Effector memory CD4-positive, alpha-beta T cell (primary cell): ENCODE measurements at regions not wholly inside any gene's neighbourhood (a gene's known extent, or its start where the extent isn't known, plus 50 kb on each side); places are given as distances from the start of the nearest gene placed in this dataset.

Source experiments
- DNase-seq, 3 donors: peaks; one replicate each; pipeline ENCODE4 v3.0.0-alpha.2; 2020
- H3K27ac ChIP-seq: 2 replicates; pipeline ENCODE4 v1.7.0; 2013; ENCODE audit warnings: mild to moderate bottlenecking, low read length, moderate library complexity; ENCODE audit not compliant: insufficient read depth, poor library complexity, severe bottlenecking
- H3K27me3 ChIP-seq: replicated peaks from 2 replicates; pipeline ENCODE4 v1.7.0; 2013; ENCODE audit warnings: mild to moderate bottlenecking, low read length; ENCODE audit not compliant: insufficient read depth, control insufficient read depth, poor library complexity, severe bottlenecking
- H3K36me3 ChIP-seq: 2 replicates; pipeline ENCODE4 v1.7.0; 2013; ENCODE audit warnings: mild to moderate bottlenecking, low read length, moderate library complexity; ENCODE audit not compliant: control insufficient read depth, insufficient read depth
- H3K4me1 ChIP-seq: 2 replicates; pipeline ENCODE4 v1.7.0; 2013; ENCODE audit warnings: low read length, mild to moderate bottlenecking; ENCODE audit not compliant: control insufficient read depth, insufficient read depth, poor library complexity, severe bottlenecking
- H3K4me3 ChIP-seq: 2 replicates; pipeline ENCODE4 v1.7.0; 2013; ENCODE audit warnings: low read length, low read depth, mild to moderate bottlenecking; ENCODE audit not compliant: insufficient read depth, poor library complexity, severe bottlenecking
- H3K9me3 ChIP-seq: 2 replicates; pipeline ENCODE4 v1.7.0; 2013; ENCODE audit warnings: mild to moderate bottlenecking, low read length, moderate library complexity; ENCODE audit not compliant: control insufficient read depth

DNA sequence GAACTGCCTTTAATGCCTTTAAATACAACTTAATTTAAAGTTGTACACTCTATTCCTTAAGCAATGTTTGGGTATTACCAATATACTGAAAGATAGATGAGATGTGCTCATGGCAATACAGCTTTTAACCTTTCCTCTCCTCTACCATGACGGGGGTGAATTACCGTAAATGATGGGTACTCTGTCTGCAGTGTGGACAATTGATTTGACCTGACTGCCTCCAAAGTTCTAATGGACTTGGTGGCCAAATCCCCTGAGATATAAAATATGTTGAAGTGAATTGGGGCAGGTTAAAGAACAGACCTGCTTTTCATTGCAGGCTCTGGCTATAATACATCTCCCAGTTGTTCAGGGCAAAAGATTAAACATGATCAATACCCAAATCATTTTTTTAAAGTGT is 367.4 kb upstream of the NR5A2 start:
- H3K27ac ChIP-seq = no peak overlapping the region
- no peak overlapping the region for H3K4me3 ChIP-seq
- DNase-seq = no peak
- H3K27me3 ChIP-seq = no peaks in the 10 kb centered on the region
- no peaks in the 10 kb centered on the region for H3K36me3 ChIP-seq
- no peaks in the 10 kb centered on the region for H3K9me3 ChIP-seq
- no peaks in the 10 kb centered on the region for H3K4me1 ChIP-seq

DNA sequence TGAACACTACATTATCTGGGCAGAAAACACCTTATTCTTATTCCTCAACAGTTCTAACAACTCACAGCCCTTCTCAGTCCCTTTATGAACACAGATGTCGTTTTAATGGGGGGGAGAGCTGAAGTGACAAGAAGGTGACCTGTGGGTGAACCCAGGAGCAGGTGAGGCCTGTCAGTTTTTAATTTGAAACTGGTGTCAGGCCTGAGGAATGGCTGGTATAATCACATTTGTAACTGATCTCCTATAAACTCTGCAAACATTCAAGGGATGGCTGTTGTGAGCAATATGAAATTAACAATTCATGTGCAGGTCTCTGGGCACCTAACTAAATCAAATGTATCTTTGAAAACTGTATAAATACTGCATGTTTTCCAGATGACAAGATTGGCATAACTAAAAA is 362.1 kb upstream of the NR5A2 start:
- no peak overlapping the region for H3K27ac ChIP-seq

DNA sequence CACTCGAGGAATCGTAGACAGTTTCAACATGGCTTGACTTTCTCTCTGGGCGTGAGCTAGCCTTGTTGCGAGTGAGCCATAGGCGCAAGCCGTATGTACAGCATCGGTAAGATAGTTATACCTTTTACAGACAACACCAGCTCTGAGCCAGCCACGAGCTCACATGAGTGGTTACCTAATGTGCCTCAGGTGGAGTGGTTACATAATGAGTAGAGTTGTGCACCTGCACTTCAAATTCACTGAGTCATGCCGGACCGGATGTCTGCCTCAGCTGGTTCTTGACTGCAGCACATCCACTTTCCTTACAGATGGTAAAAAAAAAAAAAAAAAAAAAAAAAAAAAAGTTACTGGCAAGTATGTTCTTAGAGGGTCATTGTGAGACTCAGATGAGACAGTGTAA is 360.4 kb upstream of the NR5A2 start:
- DNase-seq = no peak
- Histone ChIP-seq H3K4me3 (no peak overlapping the region), H3K27me3 (no peaks in the 10 kb centered on the region), H3K9me3 (no peaks in the 10 kb centered on the region), H3K4me1 (no peaks in the 10 kb centered on the region), H3K36me3 (no peaks in the 10 kb centered on the region), H3K27ac (no peak overlapping the region)

More for the DNA sequence above, 362.1 kb upstream of the NR5A2 start:
- no peaks in the 10 kb centered on the region for H3K9me3 ChIP-seq
- H3K27me3 ChIP-seq = no peaks in the 10 kb centered on the region
- H3K4me3 ChIP-seq = no peak overlapping the region
- no peaks in the 10 kb centered on the region for H3K36me3 ChIP-seq
- DNase-seq = no peak
- H3K4me1 ChIP-seq = no peaks in the 10 kb centered on the region

DNA sequence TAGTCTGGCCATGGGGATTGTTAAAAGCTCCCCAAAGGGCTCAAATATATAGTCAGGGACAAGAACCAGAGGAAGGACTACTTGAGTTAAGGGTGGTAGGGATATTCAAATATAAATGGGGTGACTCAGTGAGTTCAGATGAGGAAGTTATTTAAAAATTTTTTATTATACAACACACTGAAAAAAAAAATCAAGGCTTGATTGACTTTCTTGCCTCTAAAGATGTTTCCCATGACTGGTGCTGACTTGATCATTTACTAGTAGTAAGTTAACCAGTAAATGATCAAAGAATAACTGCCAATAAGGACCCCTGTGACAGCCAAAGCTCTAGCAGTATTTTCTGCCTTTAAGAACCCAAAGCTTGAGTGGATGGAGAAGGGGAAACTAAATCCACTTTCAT is 357.6 kb upstream of the NR5A2 start:
- no peaks in the 10 kb centered on the region for H3K36me3 ChIP-seq
- no peaks in the 10 kb centered on the region for H3K4me1 ChIP-seq
- no peak overlapping the region for H3K4me3 ChIP-seq
- no peaks in the 10 kb centered on the region for H3K27me3 ChIP-seq
- no peak for DNase-seq
- no peaks in the 10 kb centered on the region for H3K9me3 ChIP-seq
- H3K27ac ChIP-seq = no peak overlapping the region

DNA sequence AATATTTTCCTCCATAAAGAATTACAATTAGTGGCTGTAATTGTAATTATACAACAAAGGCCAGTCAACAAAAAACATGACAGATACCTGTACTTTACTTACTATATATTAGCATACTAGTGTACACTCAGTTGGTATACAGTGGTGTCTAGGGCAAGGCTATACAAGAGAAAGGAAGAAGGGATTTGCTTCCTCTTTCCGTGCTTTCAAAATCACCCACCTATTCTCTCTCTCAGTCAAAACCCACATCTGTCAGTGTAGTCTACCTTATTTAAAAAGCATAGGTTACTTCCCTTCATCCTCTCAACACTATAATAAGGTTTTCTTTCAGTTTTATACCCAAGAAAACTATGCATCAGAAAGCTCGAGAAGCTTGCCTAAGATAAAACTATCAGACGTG is 355.8 kb upstream of the NR5A2 start:
- DNase-seq = no peak
- H3K4me1 ChIP-seq = no peaks in the 10 kb centered on the region
- no peak overlapping the region for H3K4me3 ChIP-seq
- no peaks in the 10 kb centered on the region for H3K36me3 ChIP-seq
- H3K27ac ChIP-seq = no peak overlapping the region
- H3K9me3 ChIP-seq = no peaks in the 10 kb centered on the region
- no peaks in the 10 kb centered on the region for H3K27me3 ChIP-seq

DNA sequence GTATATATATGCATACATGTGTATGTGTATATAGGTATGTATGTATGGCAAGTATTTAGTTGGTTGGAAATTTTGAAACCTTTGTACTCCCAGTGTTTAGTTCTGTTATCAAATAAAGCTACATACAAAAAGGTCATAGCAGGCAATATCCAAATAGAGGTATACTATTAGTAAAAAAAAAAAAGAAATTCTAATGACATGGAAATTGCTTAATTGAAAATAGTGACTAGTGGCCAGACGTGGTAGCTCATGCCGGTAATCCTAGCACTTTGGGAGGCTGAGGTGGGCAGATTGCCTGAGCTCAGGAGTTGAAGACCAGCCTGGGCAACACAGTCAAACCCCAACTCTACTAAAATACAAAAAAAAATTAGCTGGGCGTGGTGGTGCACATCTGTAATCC is 351.6 kb upstream of the NR5A2 start:
- DNase-seq = no peak
- Histone ChIP-seq H3K27me3 (no peaks in the 10 kb centered on the region), H3K4me1 (no peaks in the 10 kb centered on the region), H3K36me3 (no peaks in the 10 kb centered on the region), H3K4me3 (no peak overlapping the region), H3K27ac (no peak overlapping the region), H3K9me3 (no peaks in the 10 kb centered on the region)

DNA sequence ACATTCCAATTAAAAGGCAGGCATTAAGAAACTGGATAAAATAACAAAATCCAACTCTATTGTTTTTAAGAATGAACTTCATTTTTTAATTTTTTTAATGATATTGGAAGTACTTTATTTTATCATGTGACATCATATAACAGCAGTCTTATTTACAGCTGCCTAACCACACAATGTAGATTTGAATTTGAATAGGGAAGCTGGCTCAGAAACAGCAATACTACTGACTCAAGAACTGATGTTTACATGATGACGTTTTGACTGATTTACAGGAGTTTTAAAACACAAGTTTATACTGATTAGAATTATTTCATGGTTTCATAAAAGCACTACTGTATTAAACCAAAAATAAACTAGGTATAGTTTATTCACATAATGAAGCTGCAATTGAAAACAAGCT is 348.7 kb upstream of the NR5A2 start:
- Histone ChIP-seq H3K4me3 (no peak overlapping the region), H3K4me1 (no peaks in the 10 kb centered on the region), H3K27me3 (no peaks in the 10 kb centered on the region), H3K27ac (no peak overlapping the region), H3K9me3 (no peaks in the 10 kb centered on the region), H3K36me3 (no peaks in the 10 kb centered on the region)
- no peak for DNase-seq

DNA sequence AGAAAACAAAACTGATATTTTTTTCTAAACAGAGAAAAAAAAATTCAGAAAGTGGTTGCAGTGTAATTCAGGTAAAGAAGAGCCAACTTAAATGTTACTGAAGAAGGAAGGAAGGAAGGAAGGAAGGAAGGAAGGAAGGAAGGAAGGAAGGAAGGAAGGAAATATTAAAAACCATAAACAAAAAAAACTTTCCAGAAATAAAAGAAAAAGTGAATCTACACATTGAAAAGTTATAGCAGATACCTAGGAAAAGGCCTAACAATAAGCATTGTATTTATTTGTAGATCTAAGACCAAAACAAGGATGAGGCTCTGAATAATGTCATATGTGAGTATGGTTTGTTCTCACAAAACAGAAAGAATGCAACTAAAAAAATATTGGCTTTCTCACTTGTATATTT is 345.4 kb upstream of the NR5A2 start:
- Histone ChIP-seq H3K9me3 (no peaks in the 10 kb centered on the region), H3K27me3 (no peaks in the 10 kb centered on the region), H3K36me3 (no peaks in the 10 kb centered on the region), H3K4me3 (no peak overlapping the region), H3K4me1 (no peaks in the 10 kb centered on the region), H3K27ac (no peak overlapping the region)
- no peak for DNase-seq

DNA sequence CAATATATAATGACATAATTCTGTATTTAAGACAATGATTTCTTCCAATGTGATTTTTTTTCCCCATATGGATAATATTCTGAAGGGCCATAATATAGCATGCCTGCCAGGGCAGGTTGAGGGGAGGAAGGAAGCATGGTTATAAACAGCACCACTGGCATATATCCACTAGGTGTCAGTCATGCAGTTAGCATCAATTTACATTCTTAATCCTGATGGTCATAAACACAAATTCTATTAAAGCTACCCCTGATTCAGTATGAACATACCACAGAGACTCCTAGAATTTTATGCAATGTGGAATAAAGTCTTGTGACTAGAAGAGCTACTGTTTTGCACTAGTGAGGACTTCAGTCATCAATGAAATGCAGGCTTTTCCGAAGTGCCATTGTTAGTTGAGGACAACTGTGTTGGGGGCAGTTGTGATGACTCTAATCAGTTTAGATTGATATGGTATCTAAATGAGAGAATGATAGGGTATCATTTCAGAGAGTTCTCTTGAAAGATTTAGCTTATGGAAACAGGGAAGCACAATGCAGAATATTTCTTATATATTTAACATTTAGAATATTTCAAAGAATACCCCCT is 342.7 kb upstream of the NR5A2 start:
- DNase-seq = no peak
- H3K4me1 ChIP-seq = no peaks in the 10 kb centered on the region
- no peaks in the 10 kb centered on the region for H3K9me3 ChIP-seq
- no peak overlapping the region for H3K27ac ChIP-seq
- H3K36me3 ChIP-seq = no peaks in the 10 kb centered on the region
- no peak overlapping the region for H3K4me3 ChIP-seq
- H3K27me3 ChIP-seq = no peaks in the 10 kb centered on the region

DNA sequence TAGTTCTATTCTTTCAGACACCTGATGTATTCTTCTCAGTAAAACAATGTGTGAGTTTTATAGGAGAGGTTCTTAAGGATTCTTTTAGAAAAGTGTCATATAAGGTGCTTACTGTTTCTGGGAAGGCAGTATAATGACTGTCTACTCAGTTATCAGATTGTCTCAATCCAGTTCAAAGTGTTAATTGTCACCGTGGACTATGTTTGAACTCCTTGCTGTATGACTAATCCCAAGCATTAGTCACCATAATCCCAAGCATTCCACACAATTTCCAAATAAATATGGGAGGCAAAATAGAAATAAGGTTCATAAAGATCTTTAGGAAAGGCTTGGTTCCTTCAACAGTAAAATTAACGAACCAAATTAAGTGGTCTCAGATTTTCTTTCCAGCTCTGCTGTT is 342.1 kb upstream of the NR5A2 start:
- no peak overlapping the region for H3K27ac ChIP-seq
- no peaks in the 10 kb centered on the region for H3K4me1 ChIP-seq
- no peak for DNase-seq
- no peak overlapping the region for H3K4me3 ChIP-seq
- no peaks in the 10 kb centered on the region for H3K9me3 ChIP-seq
- H3K27me3 ChIP-seq = no peaks in the 10 kb centered on the region
- H3K36me3 ChIP-seq = no peaks in the 10 kb centered on the region

DNA sequence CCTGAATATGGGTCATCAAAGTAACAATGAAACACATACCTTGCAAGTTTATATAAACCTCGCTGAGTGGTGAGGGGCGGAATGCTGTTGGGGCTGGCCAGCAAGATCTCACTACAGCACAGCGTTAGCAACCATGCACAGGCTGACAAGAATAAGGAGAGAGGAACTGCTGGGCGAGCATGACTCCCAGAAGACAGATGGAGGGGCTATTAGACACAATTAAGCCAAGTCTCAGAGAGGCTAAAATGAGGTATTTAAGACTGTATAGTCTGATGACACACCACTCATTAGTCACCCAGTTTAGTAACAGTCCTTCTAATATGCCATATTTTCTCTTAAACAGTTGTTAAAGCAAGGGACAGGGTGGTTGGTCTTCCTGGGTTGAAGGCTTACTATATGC is 340.2 kb upstream of the NR5A2 start:
- no peaks in the 10 kb centered on the region for H3K9me3 ChIP-seq
- H3K27me3 ChIP-seq = no peaks in the 10 kb centered on the region
- H3K4me3 ChIP-seq = no peak overlapping the region
- no peak for DNase-seq
- no peaks in the 10 kb centered on the region for H3K36me3 ChIP-seq
- H3K4me1 ChIP-seq = no peaks in the 10 kb centered on the region
- no peak overlapping the region for H3K27ac ChIP-seq
